HCT116 (cell line): ENCODE measurements at regions not wholly inside any gene's neighbourhood (a gene's known extent, or its start where the extent isn't known, plus 50 kb on each side); places are given as distances from the start of the nearest gene placed in this dataset.

ENCODE experiments used
- ATAC-seq: fragments of 200-7000 bp; cut with Tn5 transposase; 2 replicates; pipeline ENCODE4 v1.9.1; 2020; ENCODE audit warnings: mild to moderate bottlenecking, moderate library complexity
- BruUV-seq: library from RNA; stranded (reverse); fragments of 400-500 nt; replicated peaks from 2 replicates; lab custom pipeline; 2021; lab: Mats Ljungman, UMichigan
- CTCF ChIA-PET: fragments of 300-600 bp; sonication (Branson Sonifier 250); formaldehyde crosslinking; loops from one replicate; lab custom pipeline; 2021; ENCODE audit warnings: antibody characterized with exemption; lab: Charles Lee
- POLR2A ChIA-PET: fragments of 300-600, 350-600 bp; sonication (Branson Sonifier 250); formaldehyde crosslinking; loops from one replicate; lab custom pipeline; 2021; ENCODE audit warnings: antibody characterized with exemption; lab: Charles Lee
- RAD21 ChIA-PET, 2 experiments: fragments of 300-600 bp; sonication (Branson Sonifier 250); formaldehyde crosslinking; loops; one replicate each; lab custom pipeline; 2023; ENCODE audit warnings: low total read pairs in 2 of 2; ENCODE audit not compliant: uncharacterized antibody in 2 of 2, unreplicated experiment in 2 of 2, low non-redundant PET in 1 of 2; lab: Charles Lee
- DNase-seq: peaks from one replicate; pipeline ENCODE4 v3.0.0-alpha.2; 2010; ENCODE audit warnings: low read depth, low spot score
- H2AFZ ChIP-seq: fragments of 200-600 bp; shearing (Covaris generic), sonication (generic); 2 replicates; pipeline ENCODE4 v1.6.1; 2017; ENCODE audit warnings: low read depth, mixed run types, mixed read lengths, antibody characterized with exemption, low read length; ENCODE audit not compliant: poor library complexity, severe bottlenecking
- H3K27ac ChIP-seq: 2 replicates; pipeline ENCODE4 v1.5.1; 2012; ENCODE audit warnings: low read depth, low read length
- H3K27me3 ChIP-seq: fragments of 200-600 bp; sonication (generic); 2 replicates; pipeline ENCODE4 v1.6.1; 2016; ENCODE audit warnings: mixed run types, low read length, mixed read lengths; ENCODE audit not compliant: insufficient read depth
- H3K36me3 ChIP-seq, 2 experiments: fragments of 200-500 bp in 1 of 2; fragments of 200-600 bp in 1 of 2; sonication (Bioruptor generic) in 1 of 2; sonication (generic) in 1 of 2; 2 replicates each; pipeline versions ENCODE4 v1.5.1 to v1.6.1; 2014 to 2016; ENCODE audit warnings: low read length in 2 of 2, inconsistent platforms in 1 of 2, mixed read lengths in 1 of 2, mixed run types in 1 of 2; ENCODE audit not compliant: insufficient read depth in 2 of 2, control insufficient read depth in 1 of 2
- H3K4me1 ChIP-seq, 2 experiments: fragments of 200-600 bp in 1 of 2; sonication (generic) in 1 of 2; 2 replicates each; pipeline versions ENCODE4 v1.5.1 to v1.6.1; 2012 to 2017; ENCODE audit warnings: low read length in 2 of 2, inconsistent platforms in 1 of 2, mild to moderate bottlenecking in 1 of 2, mixed read lengths in 1 of 2, mixed run types in 1 of 2, moderate library complexity in 1 of 2; ENCODE audit not compliant: insufficient read depth in 2 of 2, control insufficient read depth in 1 of 2
- H3K4me2 ChIP-seq: fragments of 200-600 bp; sonication (generic); 2 replicates; pipeline ENCODE4 v1.6.1; 2017; ENCODE audit warnings: mixed run types, low read length, mixed read lengths
- H3K4me3 ChIP-seq, 2 experiments: fragments of 200-600 bp in 1 of 2; sonication (generic) in 1 of 2; replicated peaks in 1 of 2; 2 replicates each; pipeline ENCODE4 v1.5.1; 2011 to 2016; ENCODE audit warnings: low read length in 2 of 2, control low read depth in 1 of 2, low read depth in 1 of 2, mild to moderate bottlenecking in 1 of 2, mixed read lengths in 1 of 2, mixed run types in 1 of 2
- H3K79me2 ChIP-seq: fragments of 200-600 bp; sonication (generic); 2 replicates; pipeline ENCODE4 v1.6.1; 2017; ENCODE audit warnings: mild to moderate bottlenecking, mixed run types, low read length, moderate library complexity, mixed read lengths; ENCODE audit not compliant: insufficient read depth
- H3K9ac ChIP-seq: fragments of 200-600 bp; sonication (generic); 2 replicates; pipeline ENCODE4 v1.6.1; 2016; ENCODE audit warnings: low read length, mixed read lengths
- H3K9me2 ChIP-seq: fragments of 200-600 bp; sonication (generic), shearing (Covaris generic); 2 replicates; pipeline ENCODE4 v1.6.1; 2017; ENCODE audit warnings: mixed run types, mild to moderate bottlenecking, moderate library complexity; ENCODE audit not compliant: insufficient read depth
- H3K9me3 ChIP-seq, 2 experiments: fragments of 200-500 bp in 1 of 2; fragments of 200-600 bp in 1 of 2; sonication (Bioruptor generic) in 1 of 2; sonication (generic) in 1 of 2; 2 replicates each; pipeline ENCODE4 v1.6.1; 2014 to 2017; ENCODE audit warnings: low read length in 2 of 2, mixed read lengths in 2 of 2, inconsistent platforms in 1 of 2, low read depth in 1 of 2, mild to moderate bottlenecking in 1 of 2, mixed run types in 1 of 2, moderate library complexity in 1 of 2; ENCODE audit not compliant: control insufficient read depth in 1 of 2, insufficient read depth in 1 of 2
- H4K20me1 ChIP-seq: fragments of 200-600 bp; sonication (generic), shearing (Covaris generic); 2 replicates; pipeline ENCODE4 v1.6.1; 2017; ENCODE audit warnings: mixed run types, mild to moderate bottlenecking, moderate library complexity; ENCODE audit not compliant: insufficient read depth
- CBX3 ChIP-seq: IDR thresholded peaks from 2 replicates; pipeline ENCODE4 v1.6.1; 2012; ENCODE audit warnings: low read depth
- CEBPB ChIP-seq: IDR thresholded peaks from 2 replicates; pipeline ENCODE4 v1.6.1; 2012; ENCODE audit warnings: low read depth
- CTCF ChIP-seq, 3 experiments: fragments of 200-600 bp in 1 of 3; sonication (generic) in 1 of 3; IDR thresholded peaks in 2 of 3; conservative IDR thresholded peaks in 1 of 3; 2 replicates each; pipeline ENCODE4 v1.5.1; 2012 to 2017; ENCODE audit warnings: low read depth in 2 of 3, low read length in 2 of 3, antibody characterized with exemption in 1 of 3, borderline replicate concordance in 1 of 3, control low read depth in 1 of 3, mild to moderate bottlenecking in 1 of 3, mixed read lengths in 1 of 3, mixed run types in 1 of 3, moderate library complexity in 1 of 3; ENCODE audit not compliant: insufficient read depth in 1 of 3
- EGR1 ChIP-seq: IDR thresholded peaks from 2 replicates; pipeline ENCODE4 v1.6.1; 2012; ENCODE audit warnings: low read depth
- ELF1 ChIP-seq: IDR thresholded peaks from 2 replicates; pipeline ENCODE4 v1.6.1; 2012; ENCODE audit warnings: low read depth, borderline replicate concordance
- EZH2 ChIP-seq: fragments of 200-600 bp; sonication (generic); IDR thresholded peaks from 2 replicates; pipeline ENCODE4 v1.6.1; 2017; ENCODE audit warnings: antibody characterized with exemption, mixed run types
- FOSL1 ChIP-seq: IDR thresholded peaks from 2 replicates; pipeline ENCODE4 v1.6.1; 2012; ENCODE audit warnings: low read depth
- REST ChIP-seq: IDR thresholded peaks from 2 replicates; pipeline ENCODE4 v1.6.1; 2012; ENCODE audit warnings: low read depth
- SP1 ChIP-seq: IDR thresholded peaks from 2 replicates; pipeline ENCODE4 v1.6.1; 2012; ENCODE audit warnings: low read depth
- ZBTB33 ChIP-seq: IDR thresholded peaks from 2 replicates; pipeline ENCODE4 v1.6.1; 2011; ENCODE audit warnings: mild to moderate bottlenecking, low read length, moderate library complexity; ENCODE audit not compliant: insufficient replicate concordance; ENCODE audit errors: extremely low read depth
- ZNF274 ChIP-seq: fragments of 200-500 bp; sonication (Bioruptor generic); IDR thresholded peaks from 2 replicates; pipeline ENCODE4 v1.6.1; 2014; ENCODE audit warnings: mild to moderate bottlenecking, low read depth, low read length, inconsistent platforms
- intact Hi-C: fragments of 100-400 bp; cut with micrococcal nuclease; formaldehyde crosslinking; loops from 2 replicates; pipeline ENCODE4 v1.10.0; 2022

- H3K27me3 ChIP-seq: no peaks in the 10 kb centered on the region
- H3K9ac ChIP-seq: no peak overlapping the region
- H3K9me2 ChIP-seq: no peaks in the 10 kb centered on the region
- H2AFZ ChIP-seq: no peak overlapping the region
- DNase-seq: no peak
- no peak overlapping the region for H3K4me3 ChIP-seq
- CTCF ChIA-PET: no interaction called here
- H4K20me1 ChIP-seq: no peaks in the 10 kb centered on the region
- POLR2A ChIA-PET: no interaction called here
- intact Hi-C loops: no loop called here
- no peak overlapping the region for H3K27ac ChIP-seq
- no peak overlapping the region for H3K4me2 ChIP-seq
- RAD21 ChIA-PET: no interaction called here
- peaks cover 0 to 7% of the 10 kb centered on the region in 2 experiments; a peak in 2 of 4 replicates for H3K4me1 ChIP-seq
- H3K9me3 ChIP-seq: no peaks in the 10 kb centered on the region
- no peak for ATAC-seq
- no peaks in the 10 kb centered on the region for H3K36me3 ChIP-seq
- no TSS peak for BruUV-seq
- no peaks in the 10 kb centered on the region for H3K79me2 ChIP-seq
- TF ChIP-seq REST (no peak), ZNF274 (no peak), CEBPB (no peak), ELF1 (no peak)
Observed at GRCh38 chr11:119786431-119787073, 57.6 kb upstream of the NECTIN1 start.

GRCh38 chr11:119785131-119785530, 56.1 kb upstream of the NECTIN1 start:
- Histone ChIP-seq H3K27me3 (no peaks in the 10 kb centered on the region), H2AFZ (no peak overlapping the region), H3K79me2 (no peaks in the 10 kb centered on the region), H3K36me3 (no peaks in the 10 kb centered on the region), H3K9ac (no peak overlapping the region), H3K4me1 (peaks cover 0 to 7% of the 10 kb centered on the region in 2 experiments; a peak in 2 of 4 replicates), H3K4me2 (no peak overlapping the region), H3K9me2 (no peaks in the 10 kb centered on the region), H3K27ac (no peak overlapping the region), H3K9me3 (no peaks in the 10 kb centered on the region), H4K20me1 (no peaks in the 10 kb centered on the region), H3K4me3 (no peak overlapping the region)
- intact Hi-C loops: no loop called here
- no TSS peak for BruUV-seq
- POLR2A ChIA-PET: no interaction called here
- CTCF ChIA-PET: no interaction called here
- RAD21 ChIA-PET: no interaction called here
- no peak for ATAC-seq
- no peak for DNase-seq
- TF ChIP-seq CEBPB: no peak
- TF ChIP-seq EGR1: no peak
- TF ChIP-seq CTCF (IDR thresholded peaks at IDR 0.05 in 2 of 3, conservative IDR thresholded peaks at IDR 0.05 in 1 of 3; ENCODE audit: borderline replicate concordance in 1 of 3, insufficient read depth in 1 of 3, low read depth in 2 of 3, low read length in 2 of 3): no peak
- no peak for TF ChIP-seq ZBTB33
- no peak for TF ChIP-seq CBX3
- TF ChIP-seq FOSL1: no peak
- TF ChIP-seq EZH2: no peak
- TF ChIP-seq SP1: no peak
